ENCODE measurements at regions not wholly inside any gene's neighbourhood (a gene's known extent, or its start where the extent isn't known, plus 50 kb on each side); places are given as distances from the start of the nearest gene placed in this dataset.
A peak's percentile ranks its signal among the peaks of the same experiment; 100 is the strongest.

DNA sequence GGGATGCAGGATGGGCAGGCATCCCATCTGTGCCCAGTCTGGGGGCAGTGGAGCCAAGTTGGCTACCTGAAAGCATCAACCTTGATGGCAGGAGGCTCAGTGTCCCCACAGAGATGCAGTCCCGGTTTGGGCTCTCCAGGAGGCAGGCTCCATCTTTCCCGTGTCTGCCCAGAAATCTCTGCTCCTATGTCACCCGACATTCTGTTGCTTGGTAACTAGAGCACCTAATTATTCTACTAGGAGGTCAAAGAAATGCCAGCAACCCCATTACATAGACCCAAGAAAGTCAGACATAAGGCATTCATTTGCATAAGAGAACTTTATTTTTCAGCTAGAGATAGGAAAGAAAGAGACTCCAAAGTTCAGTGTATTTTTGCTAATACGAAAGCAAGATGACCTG is 100.3 kb upstream of the BACE2 start:
- Histone ChIP-seq H3K4me3 (ENCODE audit: low read depth, low read length) (no peak overlapping the region), H3K36me3 (ENCODE audit: control insufficient read depth, insufficient read depth, low read length) (no peaks in the 10 kb centered on the region), H3K9me3 (ENCODE audit: control insufficient read depth, insufficient read depth, low read length) (no peaks in the 10 kb centered on the region), H3K4me1 (ENCODE audit: control insufficient read depth, insufficient read depth, low read length) (peaks cover 24% of the 10 kb centered on the region), H3K27me3 (ENCODE audit: control insufficient read depth, insufficient read depth, low read length) (no peaks in the 10 kb centered on the region), H3K27ac (ENCODE audit: low read depth, low read length) (no peak overlapping the region)
- 18% methylated on average over 3 of the region's 4 CpGs for WGBS (ENCODE audit: insufficient coverage)
- peak in 2 of 6 donors; percentile 45 to 57 for DNase-seq (ENCODE audit: low read depth in 4 of 6, low spot score in 6 of 6)

DNA sequence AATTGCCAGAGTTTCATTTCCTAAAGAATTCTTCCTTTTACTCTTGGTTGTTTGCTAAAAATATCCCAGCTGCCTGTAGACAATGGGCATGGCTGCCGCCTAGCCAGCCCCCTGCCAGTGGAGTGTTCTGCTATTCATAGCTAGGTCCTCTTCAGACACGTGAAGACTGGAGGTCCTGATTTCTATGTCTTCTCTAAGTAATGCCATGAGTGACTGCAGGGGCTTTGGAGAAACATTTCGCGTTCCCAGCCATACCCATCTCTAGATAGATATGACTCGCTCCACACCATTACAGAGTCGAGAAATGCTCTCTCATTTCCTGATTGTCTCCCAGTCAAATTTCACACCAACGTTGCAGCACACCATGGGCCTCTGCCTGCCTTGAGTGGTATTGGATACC is 99.5 kb upstream of the BACE2 start:
- Histone ChIP-seq H3K27ac (ENCODE audit: low read depth, low read length) (peak overlapping the region; percentile 71), H3K4me3 (ENCODE audit: low read depth, low read length) (peak overlapping the region; percentile 27), H3K27me3 (ENCODE audit: control insufficient read depth, insufficient read depth, low read length) (no peaks in the 10 kb centered on the region), H3K36me3 (ENCODE audit: control insufficient read depth, insufficient read depth, low read length) (no peaks in the 10 kb centered on the region), H3K4me1 (ENCODE audit: control insufficient read depth, insufficient read depth, low read length) (peaks cover 24% of the 10 kb centered on the region), H3K9me3 (ENCODE audit: control insufficient read depth, insufficient read depth, low read length) (no peaks in the 10 kb centered on the region)
- WGBS (ENCODE audit: insufficient coverage), result 25% methylated on average over 5 of the region's 7 CpGs
- DNase-seq (ENCODE audit: low read depth in 4 of 6, low spot score in 6 of 6), result peak in 2 of 6 donors; percentile 62 to 70

DNA sequence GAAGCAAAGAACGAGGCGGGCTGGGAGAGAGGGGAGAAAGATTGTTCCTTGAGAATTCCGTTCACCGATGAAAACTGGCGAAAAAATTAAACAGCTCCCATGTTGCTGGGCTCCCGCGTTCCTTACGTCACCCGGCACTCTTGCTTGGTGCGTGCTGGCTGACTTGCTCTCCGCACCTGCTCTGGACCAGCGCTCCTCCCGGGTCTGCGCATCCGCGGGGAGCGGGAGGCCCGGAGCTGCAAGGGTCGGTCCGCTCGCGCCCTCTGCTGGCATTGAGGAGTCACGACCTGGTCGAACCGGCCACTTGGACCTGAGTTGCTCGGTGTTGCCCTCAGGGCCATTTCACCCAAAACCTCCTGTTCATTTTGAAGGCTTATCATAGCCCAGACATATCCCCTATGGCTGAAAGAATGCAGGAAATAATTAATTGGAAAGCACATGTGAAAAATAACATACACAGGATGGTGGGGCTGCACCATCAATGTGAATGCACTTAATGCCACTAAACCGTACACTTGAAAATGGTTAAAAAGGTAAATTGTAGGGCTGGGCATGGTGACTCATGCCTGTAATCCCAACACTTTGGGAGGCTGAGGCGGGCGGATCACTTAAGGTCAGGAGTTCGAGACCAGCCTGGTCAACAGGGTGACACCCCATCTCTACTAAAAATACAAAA is 98.9 kb upstream of the BACE2 start:
- WGBS (ENCODE audit: insufficient coverage), result 13% methylated on average over 26 of the region's 30 CpGs
- H3K36me3 ChIP-seq (ENCODE audit: control insufficient read depth, insufficient read depth, low read length), result no peaks in the 10 kb centered on the region
- peak overlapping the region; percentile 27 for H3K4me3 ChIP-seq (ENCODE audit: low read depth, low read length)
- no peaks in the 10 kb centered on the region for H3K9me3 ChIP-seq (ENCODE audit: control insufficient read depth, insufficient read depth, low read length)
- H3K27ac ChIP-seq (ENCODE audit: low read depth, low read length), result peak overlapping the region; percentile 71
- H3K27me3 ChIP-seq (ENCODE audit: control insufficient read depth, insufficient read depth, low read length), result no peaks in the 10 kb centered on the region
- peak in 5 of 6 donors; percentile 80 to 96 (median 85) for DNase-seq (ENCODE audit: low read depth in 4 of 6, low spot score in 6 of 6)
- peaks cover 23% of the 10 kb centered on the region for H3K4me1 ChIP-seq (ENCODE audit: control insufficient read depth, insufficient read depth, low read length)

DNA sequence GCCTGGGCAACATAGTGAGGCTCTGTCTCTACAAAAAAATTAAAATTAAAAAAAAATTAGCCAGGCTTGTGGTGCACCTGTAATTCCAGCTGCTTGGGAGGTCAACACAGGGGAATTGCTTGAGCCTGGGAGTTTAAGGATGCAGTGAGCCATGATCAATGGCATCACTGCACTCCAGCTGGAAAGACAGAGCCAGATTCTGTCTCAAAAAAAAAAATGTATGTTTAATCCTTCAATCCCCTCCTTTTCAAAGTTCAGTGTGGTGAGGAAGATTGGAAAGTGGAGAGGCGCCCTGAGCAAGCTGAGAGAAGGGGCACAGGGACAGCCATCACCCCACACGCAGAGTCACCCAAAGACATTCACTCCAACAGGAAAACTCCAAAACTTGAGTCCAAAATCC is 97.7 kb upstream of the BACE2 start:
- Histone ChIP-seq H3K9me3 (ENCODE audit: control insufficient read depth, insufficient read depth, low read length) (no peaks in the 10 kb centered on the region), H3K36me3 (ENCODE audit: control insufficient read depth, insufficient read depth, low read length) (no peaks in the 10 kb centered on the region), H3K4me3 (ENCODE audit: low read depth, low read length) (no peak overlapping the region), H3K27ac (ENCODE audit: low read depth, low read length) (no peak overlapping the region), H3K4me1 (ENCODE audit: control insufficient read depth, insufficient read depth, low read length) (peaks cover 14% of the 10 kb centered on the region), H3K27me3 (ENCODE audit: control insufficient read depth, insufficient read depth, low read length) (no peaks in the 10 kb centered on the region)
- DNase-seq (ENCODE audit: low read depth in 4 of 6, low spot score in 6 of 6), result no peak
- 100% methylated on average over 1 of the region's 2 CpGs for WGBS (ENCODE audit: insufficient coverage)

DNA sequence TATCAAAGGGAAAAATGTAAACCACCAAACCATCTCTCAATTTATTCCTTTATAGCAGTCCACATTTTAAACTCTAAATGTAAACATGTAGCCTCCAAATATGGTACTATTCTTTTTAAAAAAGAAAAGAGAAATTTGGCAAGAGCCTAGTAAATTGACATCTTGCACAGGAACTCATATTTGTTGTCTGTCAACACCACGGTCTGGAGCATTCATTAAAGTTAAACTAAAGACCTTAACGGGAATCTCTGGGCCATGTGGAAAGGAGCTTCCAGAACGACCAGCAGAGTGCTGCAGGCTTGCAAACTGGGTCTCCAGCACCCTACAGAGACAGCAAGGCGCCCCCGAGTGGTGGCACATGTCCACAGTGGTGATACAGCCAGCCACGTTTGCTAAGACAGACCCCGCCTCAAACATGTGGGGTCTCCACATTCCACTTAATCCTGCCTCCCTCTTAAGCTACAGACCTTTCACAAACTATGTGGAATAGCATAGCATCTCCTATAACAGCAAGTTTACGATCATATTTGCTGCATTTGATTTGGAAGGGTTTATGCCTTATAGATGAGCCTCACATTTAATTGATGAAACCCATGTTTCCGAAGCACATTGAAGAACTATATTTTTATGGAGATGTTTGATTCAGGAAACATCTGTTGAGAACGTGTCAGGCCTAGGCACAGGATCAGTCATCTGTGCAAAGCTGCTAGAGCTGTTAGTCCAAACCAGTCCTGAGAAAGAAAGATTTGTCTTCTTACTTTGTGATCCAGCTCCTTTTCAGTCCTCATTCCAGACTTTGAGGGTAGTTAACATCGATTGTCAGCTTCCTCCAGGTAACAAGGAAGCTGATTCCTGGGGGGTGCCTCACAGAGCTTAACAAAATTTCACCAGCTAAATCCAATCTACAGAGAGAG is 96.4 kb upstream of the BACE2 start:
- H3K36me3 ChIP-seq (ENCODE audit: control insufficient read depth, insufficient read depth, low read length), result no peaks in the 10 kb centered on the region
- DNase-seq (ENCODE audit: low read depth in 4 of 6, low spot score in 6 of 6), result peak in 2 of 6 donors; percentile 35 to 42
- no peak overlapping the region for H3K27ac ChIP-seq (ENCODE audit: low read depth, low read length)
- 57% methylated on average over 8 of the region's 11 CpGs for WGBS (ENCODE audit: insufficient coverage)
- H3K9me3 ChIP-seq (ENCODE audit: control insufficient read depth, insufficient read depth, low read length), result no peaks in the 10 kb centered on the region
- H3K27me3 ChIP-seq (ENCODE audit: control insufficient read depth, insufficient read depth, low read length), result no peaks in the 10 kb centered on the region
- H3K4me1 ChIP-seq (ENCODE audit: control insufficient read depth, insufficient read depth, low read length), result peaks cover 14% of the 10 kb centered on the region
- no peak overlapping the region for H3K4me3 ChIP-seq (ENCODE audit: low read depth, low read length)

DNA sequence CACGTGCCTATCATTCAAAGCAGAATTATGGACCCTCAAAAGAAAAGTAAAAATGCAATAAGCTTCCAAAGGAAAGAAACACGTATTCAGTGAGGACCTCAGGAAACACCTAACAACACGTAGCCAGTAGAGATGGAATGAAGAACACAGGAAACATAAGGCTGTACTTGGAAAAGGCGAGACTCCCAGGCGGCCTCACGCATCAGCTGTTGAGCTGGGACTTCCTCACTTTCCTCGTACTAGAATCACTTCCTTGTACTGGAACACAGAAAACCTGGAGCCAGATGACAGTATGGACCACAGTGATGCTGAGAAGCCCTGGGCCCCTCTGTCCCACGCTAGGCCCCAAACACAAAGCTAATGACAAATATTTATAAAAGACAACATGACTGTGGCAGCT is 94.4 kb upstream of the BACE2 start:
- no peak for DNase-seq (ENCODE audit: low read depth in 4 of 6, low spot score in 6 of 6)
- Histone ChIP-seq H3K27me3 (ENCODE audit: control insufficient read depth, insufficient read depth, low read length) (no peaks in the 10 kb centered on the region), H3K36me3 (ENCODE audit: control insufficient read depth, insufficient read depth, low read length) (no peaks in the 10 kb centered on the region), H3K27ac (ENCODE audit: low read depth, low read length) (no peak overlapping the region), H3K4me1 (ENCODE audit: control insufficient read depth, insufficient read depth, low read length) (peaks cover 6% of the 10 kb centered on the region), H3K4me3 (ENCODE audit: low read depth, low read length) (no peak overlapping the region), H3K9me3 (ENCODE audit: control insufficient read depth, insufficient read depth, low read length) (no peaks in the 10 kb centered on the region)
- WGBS (ENCODE audit: insufficient coverage), result 80% methylated on average over 6 of the region's 8 CpGs

DNA sequence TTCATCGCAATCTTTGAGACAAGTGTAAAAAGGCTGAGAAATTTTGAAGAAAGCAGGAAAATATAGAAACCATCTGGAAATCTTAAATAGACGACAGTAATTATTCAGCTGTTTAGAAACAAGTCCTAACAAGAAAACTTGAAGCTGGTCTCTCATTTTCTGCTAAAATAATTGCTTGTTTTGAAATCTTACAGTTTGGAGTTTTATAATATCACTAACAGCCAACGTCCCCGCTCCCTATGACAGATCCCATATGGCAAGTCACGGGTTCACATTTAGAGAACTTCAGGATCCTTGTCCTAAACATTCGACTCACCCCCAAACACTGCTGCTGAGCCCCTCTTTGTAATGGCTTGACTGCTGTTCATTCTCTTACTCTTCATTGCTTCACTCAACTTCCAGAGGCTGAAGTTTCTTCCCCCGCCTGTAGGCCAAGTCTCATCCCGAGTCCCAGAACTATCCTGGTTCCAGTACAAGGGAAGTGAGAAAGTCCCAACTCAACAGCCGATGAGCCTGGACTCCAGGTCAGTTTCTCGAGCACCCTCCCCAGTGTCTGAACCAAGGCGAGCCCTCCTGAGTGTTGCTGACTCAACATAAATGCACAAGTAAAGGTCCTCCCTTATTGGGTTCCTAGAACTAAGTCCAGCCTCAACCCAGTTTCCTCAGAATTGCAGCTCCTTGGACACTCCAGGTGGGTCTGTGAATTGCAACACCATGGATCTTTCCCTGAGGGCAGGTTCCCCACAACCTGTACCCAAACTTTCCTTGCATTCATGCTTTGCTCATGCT is 93.4 kb upstream of the BACE2 start:
- Histone ChIP-seq H3K4me3 (ENCODE audit: low read depth, low read length) (no peak overlapping the region), H3K9me3 (ENCODE audit: control insufficient read depth, insufficient read depth, low read length) (no peaks in the 10 kb centered on the region), H3K27ac (ENCODE audit: low read depth, low read length) (no peak overlapping the region), H3K27me3 (ENCODE audit: control insufficient read depth, insufficient read depth, low read length) (no peaks in the 10 kb centered on the region), H3K36me3 (ENCODE audit: control insufficient read depth, insufficient read depth, low read length) (no peaks in the 10 kb centered on the region), H3K4me1 (ENCODE audit: control insufficient read depth, insufficient read depth, low read length) (no peaks in the 10 kb centered on the region)
- DNase-seq (ENCODE audit: low read depth in 4 of 6, low spot score in 6 of 6), result peak in 1 of 6 donors; percentile 47
- 97% methylated on average over 10 of the region's 11 CpGs for WGBS (ENCODE audit: insufficient coverage)

DNA sequence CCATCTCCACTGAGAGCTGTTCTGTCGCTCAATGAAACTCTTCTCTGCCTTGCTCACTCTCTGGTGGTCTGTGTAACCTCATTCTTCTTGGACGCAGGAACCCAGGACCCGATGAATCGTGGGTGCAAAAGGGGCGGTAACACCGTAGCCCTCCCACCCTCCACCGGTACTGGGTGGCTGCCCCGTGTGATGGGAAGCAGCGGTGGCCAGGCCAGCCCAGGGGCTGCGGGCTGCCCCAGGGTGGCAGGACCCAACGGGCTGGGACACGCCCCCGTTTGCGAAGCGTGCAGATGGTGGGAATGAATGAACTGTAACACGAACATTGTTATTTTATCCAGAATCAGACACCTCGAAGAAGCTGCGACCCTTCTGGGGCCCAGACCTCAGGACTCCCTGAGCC is 92.3 kb upstream of the BACE2 start:
- H3K36me3 ChIP-seq (ENCODE audit: control insufficient read depth, insufficient read depth, low read length), result no peaks in the 10 kb centered on the region
- 99% methylated on average over 18 of the region's 18 CpGs for WGBS (ENCODE audit: insufficient coverage)
- DNase-seq (ENCODE audit: low read depth in 4 of 6, low spot score in 6 of 6), result no peak
- H3K4me1 ChIP-seq (ENCODE audit: control insufficient read depth, insufficient read depth, low read length), result no peaks in the 10 kb centered on the region
- H3K9me3 ChIP-seq (ENCODE audit: control insufficient read depth, insufficient read depth, low read length), result no peaks in the 10 kb centered on the region
- no peaks in the 10 kb centered on the region for H3K27me3 ChIP-seq (ENCODE audit: control insufficient read depth, insufficient read depth, low read length)
- no peak overlapping the region for H3K4me3 ChIP-seq (ENCODE audit: low read depth, low read length)
- no peak overlapping the region for H3K27ac ChIP-seq (ENCODE audit: low read depth, low read length)

DNA sequence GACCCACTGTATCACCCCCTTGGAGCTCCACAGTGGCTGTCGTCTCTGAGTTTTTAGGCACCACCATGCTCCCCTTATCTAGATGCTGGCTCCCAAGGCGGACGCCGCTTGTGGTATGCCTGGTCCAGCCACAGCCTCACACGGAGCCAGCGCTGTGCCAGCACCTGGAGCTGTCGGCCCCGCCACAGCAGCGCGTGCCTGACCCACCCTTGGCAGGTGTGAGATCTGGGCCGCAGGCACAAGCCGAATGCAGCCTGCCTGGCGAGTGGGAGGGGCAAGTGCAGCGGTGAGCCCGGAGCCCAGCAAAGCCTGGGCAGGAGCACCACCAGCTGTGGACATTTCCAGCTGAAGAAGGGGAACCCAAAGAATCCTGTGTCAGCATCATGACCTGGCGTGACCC is 91.9 kb upstream of the BACE2 start:
- 97% methylated on average over 16 of the region's 16 CpGs for WGBS (ENCODE audit: insufficient coverage)
- Histone ChIP-seq H3K9me3 (ENCODE audit: control insufficient read depth, insufficient read depth, low read length) (no peaks in the 10 kb centered on the region), H3K4me1 (ENCODE audit: control insufficient read depth, insufficient read depth, low read length) (no peaks in the 10 kb centered on the region), H3K27me3 (ENCODE audit: control insufficient read depth, insufficient read depth, low read length) (peaks cover 1% of the 10 kb centered on the region), H3K36me3 (ENCODE audit: control insufficient read depth, insufficient read depth, low read length) (no peaks in the 10 kb centered on the region), H3K4me3 (ENCODE audit: low read depth, low read length) (no peak overlapping the region), H3K27ac (ENCODE audit: low read depth, low read length) (no peak overlapping the region)
- no peak for DNase-seq (ENCODE audit: low read depth in 4 of 6, low spot score in 6 of 6)

All from spinal cord (tissue), 9 donors.